ENCODE measurements at regions not wholly inside any gene's neighbourhood (a gene's known extent, or its start where the extent isn't known, plus 50 kb on each side); places are given as distances from the start of the nearest gene placed in this dataset.

DNA sequence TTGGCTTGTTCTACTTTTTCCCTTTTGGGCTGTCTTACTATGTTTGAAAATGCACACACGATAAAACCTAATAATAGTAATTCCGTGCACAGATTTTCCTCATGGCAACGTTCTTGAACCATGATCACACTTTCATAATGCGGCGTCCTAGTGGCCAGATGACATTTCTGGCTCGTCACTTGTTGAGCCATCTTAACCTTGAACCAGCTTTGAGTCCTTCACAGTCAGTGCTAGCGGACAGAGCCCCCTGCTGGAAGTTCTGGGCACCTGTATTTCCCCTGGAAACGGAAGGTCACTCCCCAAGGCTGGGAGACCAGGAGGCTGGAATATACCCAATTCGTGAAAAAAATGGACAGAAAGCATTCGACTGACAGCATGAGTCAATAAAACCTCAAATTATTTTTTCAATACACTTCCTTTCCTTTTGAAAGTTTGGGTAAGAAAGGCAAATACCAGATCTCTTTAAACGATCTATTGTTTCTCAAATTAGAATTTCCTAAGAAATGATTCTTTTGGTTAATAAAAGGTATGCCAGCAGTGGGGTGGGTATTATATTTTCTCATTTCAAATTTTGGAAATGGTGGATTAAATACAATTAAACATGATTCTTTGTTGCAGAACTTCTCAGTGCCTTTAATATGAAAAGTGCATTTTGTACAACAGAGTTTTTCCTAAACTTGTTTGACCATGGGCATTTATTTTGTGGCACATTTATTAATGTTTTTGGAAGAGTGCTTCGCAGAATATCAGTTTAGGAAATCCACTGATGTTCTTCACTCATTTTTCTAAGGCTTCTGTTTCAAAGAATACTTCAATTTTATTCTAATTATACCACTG, 542.3 kb downstream of the QKI start:
- TF ChIP-seq, protein P1, sequence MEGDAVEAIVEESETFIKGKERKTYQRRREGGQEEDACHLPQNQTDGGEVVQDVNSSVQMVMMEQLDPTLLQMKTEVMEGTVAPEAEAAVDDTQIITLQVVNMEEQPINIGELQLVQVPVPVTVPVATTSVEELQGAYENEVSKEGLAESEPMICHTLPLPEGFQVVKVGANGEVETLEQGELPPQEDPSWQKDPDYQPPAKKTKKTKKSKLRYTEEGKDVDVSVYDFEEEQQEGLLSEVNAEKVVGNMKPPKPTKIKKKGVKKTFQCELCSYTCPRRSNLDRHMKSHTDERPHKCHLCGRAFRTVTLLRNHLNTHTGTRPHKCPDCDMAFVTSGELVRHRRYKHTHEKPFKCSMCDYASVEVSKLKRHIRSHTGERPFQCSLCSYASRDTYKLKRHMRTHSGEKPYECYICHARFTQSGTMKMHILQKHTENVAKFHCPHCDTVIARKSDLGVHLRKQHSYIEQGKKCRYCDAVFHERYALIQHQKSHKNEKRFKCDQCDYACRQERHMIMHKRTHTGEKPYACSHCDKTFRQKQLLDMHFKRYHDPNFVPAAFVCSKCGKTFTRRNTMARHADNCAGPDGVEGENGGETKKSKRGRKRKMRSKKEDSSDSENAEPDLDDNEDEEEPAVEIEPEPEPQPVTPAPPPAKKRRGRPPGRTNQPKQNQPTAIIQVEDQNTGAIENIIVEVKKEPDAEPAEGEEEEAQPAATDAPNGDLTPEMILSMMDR (IDR thresholded peaks at IDR 0.05; ENCODE audit: low read depth, low read length, missing control alignments), result peak; percentile 89
- DNase-seq (ENCODE audit: extremely low read depth, low read depth), result peak; percentile 53
- no peak overlapping the region for H3K4me3 ChIP-seq (replicated peaks; ENCODE audit: low read depth, low read length)

DNA sequence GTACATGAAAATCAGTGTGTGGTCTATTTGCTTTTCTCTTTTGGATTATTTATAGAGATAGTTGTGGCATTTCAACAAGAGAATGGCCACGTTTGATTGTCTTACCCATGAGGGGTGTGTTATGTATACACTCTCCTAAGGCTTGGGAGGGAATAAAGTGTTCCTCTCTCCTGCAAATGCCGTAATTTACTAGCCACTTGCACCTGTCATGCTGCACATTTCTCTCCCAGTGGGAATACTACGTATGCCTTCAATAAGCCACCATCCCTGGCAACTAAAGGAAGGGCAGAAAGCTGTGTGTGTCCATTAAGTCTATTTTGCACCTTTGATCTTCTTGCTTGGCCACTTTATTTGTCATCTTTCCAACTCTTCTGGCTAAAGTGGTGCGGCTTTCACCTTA, 541.2 kb downstream of the QKI start:
- no peak for DNase-seq (ENCODE audit: extremely low read depth, low read depth)
- no peak overlapping the region for H3K4me3 ChIP-seq (replicated peaks; ENCODE audit: low read depth, low read length)
- TF ChIP-seq, protein P1 (IDR thresholded peaks at IDR 0.05; ENCODE audit: low read depth, low read length, missing control alignments), result no peak

DNA sequence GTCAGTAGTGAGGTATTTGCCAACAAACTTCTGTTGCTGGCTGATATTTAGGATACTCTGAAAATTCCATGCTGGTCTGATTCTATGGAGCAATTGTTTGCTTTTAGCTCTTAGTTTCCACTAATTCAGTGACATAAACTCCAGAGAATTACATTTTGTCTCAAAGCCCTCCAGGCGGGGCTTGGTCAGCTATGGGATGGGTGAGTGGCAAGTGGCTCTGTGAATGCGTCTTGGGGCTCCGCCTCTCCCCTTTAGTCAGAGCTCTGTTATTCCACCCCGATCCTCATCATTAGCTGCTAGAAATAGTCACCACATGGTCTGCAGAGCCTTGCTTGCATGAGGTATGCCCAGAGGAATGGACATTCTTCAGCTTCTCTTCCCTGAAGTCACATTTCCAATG, 540.6 kb downstream of the QKI start:
- no peak for DNase-seq (ENCODE audit: extremely low read depth, low read depth)
- TF ChIP-seq, protein P1 (IDR thresholded peaks at IDR 0.05; ENCODE audit: low read depth, low read length, missing control alignments), result no peak
- H3K4me3 ChIP-seq (replicated peaks; ENCODE audit: low read depth, low read length), result no peak overlapping the region

DNA sequence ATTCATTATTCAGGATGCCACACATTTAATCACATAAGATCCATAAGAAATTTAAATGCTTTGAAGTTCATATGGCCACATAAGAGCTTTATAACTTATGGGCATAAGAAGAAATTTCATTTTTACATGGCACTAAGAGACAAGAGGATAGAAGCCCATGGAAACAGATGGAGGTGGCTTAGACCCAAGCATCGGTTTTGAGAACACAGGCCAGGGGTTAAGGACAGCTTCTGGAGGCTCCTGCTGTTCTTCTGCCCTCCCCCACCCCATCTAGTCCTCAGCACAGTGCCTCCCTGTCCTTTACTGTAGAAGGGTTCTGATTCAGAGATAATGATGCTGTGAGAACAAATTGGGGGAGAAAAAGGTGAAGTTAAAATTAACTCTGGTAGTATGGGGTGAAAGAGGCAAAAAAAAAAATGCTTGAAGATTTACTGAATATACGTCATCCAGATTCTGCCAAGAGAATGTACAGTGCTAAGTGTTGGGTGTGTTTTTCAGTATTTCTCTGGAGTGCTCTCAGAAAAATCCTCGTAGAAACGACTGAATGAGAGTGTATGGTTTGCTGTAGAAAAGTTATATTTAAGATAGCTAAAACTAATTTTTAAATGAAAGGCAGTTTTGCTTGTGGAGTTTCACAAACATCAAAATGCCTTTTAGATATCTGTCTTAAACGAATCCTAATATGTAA, 539.7 kb downstream of the QKI start:
- DNase-seq (ENCODE audit: extremely low read depth, low read depth), result no peak
- TF ChIP-seq, protein P1 (IDR thresholded peaks at IDR 0.05; ENCODE audit: low read depth, low read length, missing control alignments), result no peak
- H3K4me3 ChIP-seq (replicated peaks; ENCODE audit: low read depth, low read length), result no peak overlapping the region

DNA sequence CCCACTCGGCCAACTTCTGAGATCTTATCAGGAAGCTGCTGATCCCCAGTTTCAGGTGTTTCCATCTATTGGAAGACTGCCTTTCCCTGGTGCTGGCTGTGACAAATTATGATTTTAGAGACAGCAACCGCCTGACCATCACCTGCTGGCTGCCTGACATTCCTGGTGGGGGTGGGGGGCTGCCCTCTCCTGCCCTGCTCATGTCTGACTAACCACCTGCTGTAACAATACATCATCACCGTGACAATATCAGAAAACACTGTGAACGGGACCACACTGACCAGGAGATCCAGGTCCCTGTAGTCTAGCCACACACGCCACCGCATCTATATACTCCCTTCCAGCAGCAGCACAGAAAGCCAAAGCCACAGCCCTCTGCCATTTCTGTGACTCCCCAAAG, 537.5 kb downstream of the QKI start:
- DNase-seq (ENCODE audit: extremely low read depth, low read depth), result no peak
- TF ChIP-seq, protein P1 (IDR thresholded peaks at IDR 0.05; ENCODE audit: low read depth, low read length, missing control alignments), result no peak
- H3K4me3 ChIP-seq (replicated peaks; ENCODE audit: low read depth, low read length), result no peak overlapping the region

DNA sequence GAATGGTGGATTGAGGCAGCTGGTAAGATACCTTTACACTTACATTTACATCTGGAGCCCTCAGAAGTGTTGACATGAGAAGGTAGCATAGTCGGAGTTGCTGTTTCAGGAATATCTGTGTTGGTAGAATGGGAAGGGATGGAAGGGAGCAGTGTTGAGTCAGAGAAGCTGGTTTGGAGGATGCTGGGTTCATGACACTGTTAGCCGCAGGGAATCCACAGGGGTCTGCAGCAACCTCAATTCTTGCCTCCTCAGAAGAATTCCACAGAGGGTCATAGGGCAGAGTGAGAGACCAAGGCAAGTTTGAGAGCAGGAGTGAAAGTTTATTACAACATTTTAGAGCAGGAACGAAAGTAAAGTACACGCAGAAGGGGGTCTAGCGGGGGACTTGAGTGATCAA, 536.8 kb downstream of the QKI start:
- TF ChIP-seq, protein P1 (IDR thresholded peaks at IDR 0.05; ENCODE audit: low read depth, low read length, missing control alignments), result no peak
- H3K4me3 ChIP-seq (replicated peaks; ENCODE audit: low read depth, low read length), result no peak overlapping the region
- no peak for DNase-seq (ENCODE audit: extremely low read depth, low read depth)

Measured in HFF-Myc (cell line).